Activated CD4-positive, alpha-beta T cell treated with anti-CD3 and anti-CD28 coated beads, Interleukin-2, amount 10 ng/mL, durations not matched to agents 7 days and 5 days (primary cell): ENCODE measurements at regions not wholly inside any gene's neighbourhood (a gene's known extent, or its start where the extent isn't known, plus 50 kb on each side); places are given as distances from the start of the nearest gene placed in this dataset.

Experiments
- CTCF ChIA-PET: fragments of 350-600 bp; sonication (Branson Sonifier 250); formaldehyde crosslinking; loops from one replicate; lab custom pipeline; 2021; ENCODE audit warnings: antibody characterized with exemption; lab: Charles Lee
- POLR2A ChIA-PET: fragments of 350-600 bp; sonication (Branson Sonifier 250); formaldehyde crosslinking; loops from one replicate; lab custom pipeline; 2021; ENCODE audit warnings: antibody characterized with exemption; lab: Charles Lee
- DNase-seq: peaks from one replicate; pipeline ENCODE4 v3.0.0-alpha.2; 2020
- H3K27ac Mint-ChIP-seq: one replicate; pipeline ENCODE4 v1.8.0; 2021; ENCODE audit warnings: mild to moderate bottlenecking, moderate library complexity, mixed read lengths
- H3K27me3 Mint-ChIP-seq: one replicate; pipeline ENCODE4 v1.8.0; 2021; ENCODE audit warnings: mixed read lengths
- H3K36me3 Mint-ChIP-seq: one replicate; pipeline ENCODE4 v1.8.0; 2021; ENCODE audit warnings: low read depth, mixed read lengths
- H3K4me1 Mint-ChIP-seq: one replicate; pipeline ENCODE4 v1.8.0; 2021; ENCODE audit warnings: mixed read lengths
- H3K4me3 Mint-ChIP-seq: one replicate; pipeline ENCODE4 v1.8.0; 2021; ENCODE audit warnings: mild to moderate bottlenecking, moderate library complexity, mixed read lengths
- H3K9me3 Mint-ChIP-seq: one replicate; pipeline ENCODE4 v1.8.0; 2021; ENCODE audit warnings: mixed read lengths

- DNase-seq = no peak
- ChIA-PET POLR2A (no interaction called here), CTCF (no interaction called here)
- Mint-ChIP-seq H3K27me3 (no peaks in the 10 kb centered on the region), H3K4me3 (no peak overlapping the region), H3K36me3 (no peaks in the 10 kb centered on the region), H3K9me3 (no peaks in the 10 kb centered on the region), H3K4me1 (no peaks in the 10 kb centered on the region), H3K27ac (no peak overlapping the region)
Observed at GRCh38 chr4:42327323-42327722, 70.0 kb upstream of the SHISA3 start.

GRCh38 chr4:42328978-42329377 is 68.3 kb upstream of the SHISA3 start:
- CTCF ChIA-PET = interaction anchor here (1.2 kb wide), 1 partner anchor 12 kb away, joined by 4 read pairs; no protein-coding TSS in a partner anchor
- Mint-ChIP-seq H3K9me3 (no peaks in the 10 kb centered on the region), H3K4me1 (no peaks in the 10 kb centered on the region), H3K4me3 (no peak overlapping the region), H3K27ac (no peak overlapping the region), H3K27me3 (peaks cover 3% of the 10 kb centered on the region), H3K36me3 (no peaks in the 10 kb centered on the region)
- POLR2A ChIA-PET = no interaction called here
- DNase-seq = no peak

- H3K27ac Mint-ChIP-seq = no peak overlapping the region
- H3K4me3 Mint-ChIP-seq = no peak overlapping the region
- H3K9me3 Mint-ChIP-seq = no peaks in the 10 kb centered on the region
- H3K27me3 Mint-ChIP-seq = peaks cover 3% of the 10 kb centered on the region
- CTCF ChIA-PET = no interaction called here
- no peaks in the 10 kb centered on the region for H3K4me1 Mint-ChIP-seq
- H3K36me3 Mint-ChIP-seq = no peaks in the 10 kb centered on the region
- POLR2A ChIA-PET = no interaction called here
- no peak for DNase-seq
Observed at GRCh38 chr4:42329421-42329820, 67.9 kb upstream of the SHISA3 start.

GRCh38 chr4:42330002-42330592 is 67.2 kb upstream of the SHISA3 start:
- Mint-ChIP-seq H3K9me3 (no peaks in the 10 kb centered on the region), H3K4me1 (no peaks in the 10 kb centered on the region), H3K36me3 (no peaks in the 10 kb centered on the region), H3K27me3 (peaks cover 3% of the 10 kb centered on the region), H3K4me3 (no peak overlapping the region), H3K27ac (no peak overlapping the region)
- ChIA-PET CTCF (no interaction called here), POLR2A (no interaction called here)
- DNase-seq = no peak

GRCh38 chr4:42331040-42331439 is 66.2 kb upstream of the SHISA3 start:
- Mint-ChIP-seq H3K4me3 (no peak overlapping the region), H3K27ac (no peak overlapping the region), H3K36me3 (no peaks in the 10 kb centered on the region), H3K4me1 (no peaks in the 10 kb centered on the region), H3K27me3 (peaks cover 3% of the 10 kb centered on the region), H3K9me3 (no peaks in the 10 kb centered on the region)
- ChIA-PET CTCF (no interaction called here), POLR2A (no interaction called here)
- DNase-seq = no peak

- CTCF ChIA-PET = no interaction called here
- no peaks in the 10 kb centered on the region for H3K9me3 Mint-ChIP-seq
- H3K27ac Mint-ChIP-seq = no peak overlapping the region
- POLR2A ChIA-PET = no interaction called here
- H3K4me1 Mint-ChIP-seq = no peaks in the 10 kb centered on the region
- no peak overlapping the region for H3K4me3 Mint-ChIP-seq
- DNase-seq = no peak
- H3K36me3 Mint-ChIP-seq = no peaks in the 10 kb centered on the region
- peaks cover 3% of the 10 kb centered on the region for H3K27me3 Mint-ChIP-seq
Observed at GRCh38 chr4:42331914-42332368, 65.3 kb upstream of the SHISA3 start.

GRCh38 chr4:42339935-42340406 is 57.3 kb upstream of the SHISA3 start:
- CTCF ChIA-PET = no interaction called here

GRCh38 chr4:42341518-42342026 is 55.7 kb upstream of the SHISA3 start:
- CTCF ChIA-PET = no interaction called here
- no peaks in the 10 kb centered on the region for H3K4me1 Mint-ChIP-seq

More at GRCh38 chr4:42339935-42340406, 57.3 kb upstream of the SHISA3 start:
- H3K4me3 Mint-ChIP-seq = no peak overlapping the region
- no peaks in the 10 kb centered on the region for H3K9me3 Mint-ChIP-seq
- POLR2A ChIA-PET = no interaction called here
- no peaks in the 10 kb centered on the region for H3K36me3 Mint-ChIP-seq
- H3K27ac Mint-ChIP-seq = no peak overlapping the region
- no peaks in the 10 kb centered on the region for H3K27me3 Mint-ChIP-seq
- H3K4me1 Mint-ChIP-seq = no peaks in the 10 kb centered on the region
- no peak for DNase-seq

GRCh38 chr4:42342459-42342858 is 54.8 kb upstream of the SHISA3 start:
- Mint-ChIP-seq H3K9me3 (no peaks in the 10 kb centered on the region), H3K4me1 (no peaks in the 10 kb centered on the region), H3K4me3 (no peak overlapping the region), H3K27ac (no peak overlapping the region), H3K27me3 (no peaks in the 10 kb centered on the region), H3K36me3 (no peaks in the 10 kb centered on the region)
- DNase-seq = no peak
- ChIA-PET POLR2A (no interaction called here), CTCF (no interaction called here)

More at GRCh38 chr4:42341518-42342026, 55.7 kb upstream of the SHISA3 start:
- POLR2A ChIA-PET = no interaction called here
- no peaks in the 10 kb centered on the region for H3K36me3 Mint-ChIP-seq
- no peak overlapping the region for H3K27ac Mint-ChIP-seq
- no peaks in the 10 kb centered on the region for H3K9me3 Mint-ChIP-seq
- H3K4me3 Mint-ChIP-seq = no peak overlapping the region
- no peaks in the 10 kb centered on the region for H3K27me3 Mint-ChIP-seq
- no peak for DNase-seq

- POLR2A ChIA-PET = no interaction called here
- Mint-ChIP-seq H3K27me3 (no peaks in the 10 kb centered on the region), H3K36me3 (no peaks in the 10 kb centered on the region), H3K4me1 (no peaks in the 10 kb centered on the region), H3K9me3 (no peaks in the 10 kb centered on the region), H3K27ac (no peak overlapping the region), H3K4me3 (no peak overlapping the region)
- no peak for DNase-seq
- CTCF ChIA-PET = no interaction called here
Observed at GRCh38 chr4:42344309-42344708, 53.0 kb upstream of the SHISA3 start.

GRCh38 chr4:42344749-42345148 is 52.5 kb upstream of the SHISA3 start:
- H3K4me1 Mint-ChIP-seq = no peaks in the 10 kb centered on the region
- no peaks in the 10 kb centered on the region for H3K9me3 Mint-ChIP-seq
- DNase-seq = no peak
- ChIA-PET CTCF (no interaction called here), POLR2A (no interaction called here)
- no peak overlapping the region for H3K27ac Mint-ChIP-seq
- no peaks in the 10 kb centered on the region for H3K27me3 Mint-ChIP-seq
- no peaks in the 10 kb centered on the region for H3K36me3 Mint-ChIP-seq
- no peak overlapping the region for H3K4me3 Mint-ChIP-seq

GRCh38 chr4:42345962-42346544 is 51.2 kb upstream of the SHISA3 start:
- Mint-ChIP-seq H3K9me3 (no peaks in the 10 kb centered on the region), H3K36me3 (no peaks in the 10 kb centered on the region), H3K4me3 (no peak overlapping the region), H3K27ac (no peak overlapping the region), H3K4me1 (no peaks in the 10 kb centered on the region), H3K27me3 (peaks cover 1% of the 10 kb centered on the region)
- POLR2A ChIA-PET = no interaction called here
- CTCF ChIA-PET = interaction anchor here (0.6 kb wide), 2 partner anchors 11 to 569 kb away, joined by 3 read pairs; no protein-coding TSS in a partner anchor
- no peak for DNase-seq

GRCh38 chr4:42347076-42347475 is 50.2 kb upstream of the SHISA3 start:
- DNase-seq = no peak
- ChIA-PET CTCF (interaction anchor here (0.7 to 0.9 kb wide), 2 partner anchors 13 to 431 kb away, joined by 3 read pairs; no protein-coding TSS in a partner anchor), POLR2A (no interaction called here)
- H3K4me1 Mint-ChIP-seq = no peaks in the 10 kb centered on the region
- peaks cover 1% of the 10 kb centered on the region for H3K27me3 Mint-ChIP-seq
- H3K4me3 Mint-ChIP-seq = no peak overlapping the region
- H3K36me3 Mint-ChIP-seq = no peaks in the 10 kb centered on the region
- no peak overlapping the region for H3K27ac Mint-ChIP-seq
- H3K9me3 Mint-ChIP-seq = no peaks in the 10 kb centered on the region
